HG03196 (cell line): ENCODE measurements at regions not wholly inside any gene's neighbourhood (a gene's known extent, or its start where the extent isn't known, plus 50 kb on each side); places are given as distances from the start of the nearest gene placed in this dataset.

Experiments used
- ATAC-seq: cut with Tn5 transposase; IDR thresholded peaks from one replicate; pipeline ENCODE4 v1.9.1; 2021; ENCODE audit not compliant: unreplicated experiment

DNA sequence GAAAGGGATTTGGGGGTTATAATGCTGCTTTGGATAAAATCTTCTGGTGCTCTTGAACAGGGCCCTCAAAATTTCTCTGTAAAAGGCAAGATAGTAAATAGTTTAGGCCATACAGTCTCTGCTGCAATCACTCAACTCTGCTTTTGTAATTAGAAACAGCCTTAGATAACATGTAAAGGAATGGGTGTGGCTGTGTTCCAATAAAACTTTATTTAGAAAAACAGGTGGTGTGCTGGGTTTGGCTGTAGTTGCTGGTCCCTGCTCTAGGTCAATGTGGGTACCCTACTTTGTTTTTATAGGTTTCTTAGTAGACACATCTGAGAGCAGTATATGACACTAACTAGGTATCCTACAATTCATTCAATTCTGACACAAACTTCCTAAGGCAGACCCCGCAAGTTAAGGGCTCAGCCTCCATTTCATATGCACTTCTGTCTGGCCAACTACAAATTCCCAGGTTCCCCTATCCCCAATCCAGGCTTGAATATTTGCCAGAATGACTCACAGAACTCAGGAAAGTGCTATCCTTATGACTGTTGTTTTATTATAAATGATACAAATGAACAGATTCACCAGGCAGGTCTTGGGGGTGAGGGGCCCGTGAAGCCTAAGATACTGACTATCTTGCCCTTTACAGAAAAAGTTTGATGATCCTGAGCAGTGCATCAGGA lies 349.9 kb downstream of the RPS24 start:
- ATAC-seq, result no peak

- no peak for ATAC-seq
These were observed 350.4 kb downstream of the RPS24 start for GRCh38 chr10:78384049-78384431.

DNA sequence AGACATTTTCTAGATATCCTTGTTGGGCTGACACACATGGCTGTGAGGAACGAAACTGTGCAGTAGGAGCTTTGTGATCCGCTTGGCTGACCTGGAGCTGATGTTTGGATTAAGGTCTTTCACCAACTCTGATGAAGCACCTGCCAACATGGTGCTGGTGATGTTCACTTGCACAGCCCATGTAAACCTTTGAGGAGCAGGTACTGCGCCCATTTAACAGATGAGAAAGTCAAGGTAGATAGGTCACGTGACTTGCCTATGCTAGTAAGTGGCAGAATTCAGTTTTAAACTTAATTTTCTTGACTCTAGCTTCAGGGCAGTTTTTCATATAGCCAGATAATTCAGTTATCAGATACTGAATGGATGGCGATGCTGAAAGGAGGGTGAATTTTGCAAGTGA lies 351.9 kb downstream of the RPS24 start:
- ATAC-seq, result no peak

DNA sequence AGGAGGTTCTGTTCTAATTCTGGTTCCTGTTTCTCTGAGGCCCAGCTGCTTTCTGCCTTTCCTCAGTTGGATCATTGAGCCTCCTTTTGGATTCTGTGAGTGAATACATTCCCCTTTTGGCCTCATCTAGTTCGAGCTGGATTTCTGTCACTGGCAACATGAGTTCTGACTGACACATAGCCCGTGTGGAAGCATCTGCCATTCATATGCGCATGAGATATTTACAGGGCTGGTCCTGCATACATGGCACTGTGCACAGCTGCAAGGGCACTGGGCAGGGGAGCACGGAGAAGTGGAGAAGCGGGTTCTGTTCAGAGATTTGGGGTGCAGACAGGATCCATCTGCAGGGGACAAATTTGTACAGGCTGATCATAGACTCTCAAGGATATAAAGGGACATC lies 352.8 kb downstream of the RPS24 start:
- ATAC-seq, result no peak

DNA sequence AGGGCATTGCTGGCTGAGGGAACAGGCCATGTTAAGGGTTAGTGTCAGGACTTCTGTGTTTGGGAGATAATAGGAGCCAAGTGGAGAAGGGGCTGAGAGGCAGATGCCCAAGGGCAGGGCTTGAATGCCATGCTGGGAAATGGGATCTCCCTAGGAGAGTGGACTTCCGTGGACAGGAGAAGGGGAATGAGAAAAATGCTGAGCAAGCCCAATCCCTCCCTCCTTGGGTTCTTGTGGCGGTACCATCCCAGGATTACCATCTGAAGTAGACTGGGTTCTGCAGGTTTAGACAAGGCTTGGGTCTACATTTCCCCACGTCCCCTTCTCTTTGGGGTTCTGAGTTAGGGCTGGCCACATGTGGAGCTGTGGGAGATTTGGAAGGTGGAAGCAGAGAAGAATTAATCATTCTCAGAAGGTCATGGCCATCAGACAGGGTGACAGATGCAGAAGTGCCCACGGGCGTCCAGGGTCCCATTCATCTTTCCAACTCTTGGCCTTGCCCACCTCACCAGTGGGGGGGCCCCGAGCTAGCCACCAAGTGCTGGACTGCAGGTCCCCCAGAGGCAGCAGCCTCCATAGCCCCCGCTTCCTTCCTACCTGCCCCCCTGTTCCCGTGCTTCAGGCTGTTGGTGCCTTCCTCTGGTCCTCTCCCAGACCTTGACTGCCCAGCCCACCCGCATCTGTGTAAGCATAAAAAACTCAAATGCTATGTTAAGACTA lies 354.8 kb downstream of the RPS24 start:
- ATAC-seq, result no peak

DNA sequence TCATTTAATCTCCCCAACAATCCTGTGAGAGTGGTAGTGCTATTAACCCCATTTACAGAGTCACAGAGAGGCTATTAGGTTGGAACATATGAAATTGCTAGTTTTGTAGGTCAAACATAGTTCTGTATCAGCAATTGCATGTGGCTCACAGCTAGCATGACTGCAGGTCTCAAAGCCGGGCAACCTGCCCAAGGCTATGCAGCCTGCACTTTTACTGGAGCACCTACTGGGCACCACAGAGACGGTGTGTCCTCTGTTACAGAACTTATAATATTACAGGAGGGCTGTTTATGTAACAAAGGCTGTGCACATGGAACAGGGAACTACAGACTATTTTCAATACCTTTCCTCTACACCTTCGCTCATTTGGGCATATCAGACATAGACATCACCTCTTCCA lies 355.8 kb downstream of the RPS24 start:
- no peak for ATAC-seq

GRCh38 chr10:78390051-78390450 lies 356.4 kb downstream of the RPS24 start:
- ATAC-seq, result no peak

DNA sequence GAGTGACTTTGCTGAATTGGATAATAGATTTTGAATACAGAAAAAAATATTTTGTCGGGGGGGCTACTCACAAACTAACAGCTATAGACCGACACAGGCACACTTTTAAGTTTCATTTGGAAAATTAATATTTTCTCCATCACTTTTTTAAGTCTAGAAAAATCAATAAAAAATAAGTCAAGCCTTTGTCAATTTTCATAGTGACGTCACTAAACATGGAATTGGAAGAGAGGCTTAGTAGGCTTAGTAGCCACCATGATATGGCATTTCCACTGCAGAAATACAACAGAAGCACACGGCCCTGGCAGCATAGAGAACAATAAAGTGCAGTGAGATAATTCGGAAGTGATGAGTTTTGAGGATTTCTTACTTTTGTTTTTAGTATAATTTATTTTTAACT lies 357.2 kb downstream of the RPS24 start:
- ATAC-seq, result no peak

DNA sequence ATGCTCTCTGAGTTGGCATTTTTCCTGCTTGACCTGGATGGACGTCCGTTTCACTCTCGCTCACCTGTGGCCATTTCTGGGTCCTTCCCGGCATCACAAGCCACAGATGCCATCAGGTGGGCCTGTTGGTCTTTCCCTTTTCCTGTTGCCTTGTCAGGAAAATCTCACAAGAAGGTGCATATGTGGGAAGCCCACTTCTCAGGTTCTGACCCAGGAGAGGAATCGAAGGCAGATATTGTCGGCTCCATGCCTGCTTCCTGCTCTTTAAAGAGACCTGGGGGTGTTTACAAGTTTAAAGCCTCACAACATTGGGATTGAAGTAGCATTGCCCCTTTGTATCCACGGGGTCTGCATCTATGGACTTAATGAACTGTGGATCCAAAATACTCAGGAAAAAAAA lies 357.9 kb downstream of the RPS24 start:
- no peak for ATAC-seq

- no peak for ATAC-seq
These were observed 358.5 kb downstream of the RPS24 start for GRCh38 chr10:78392197-78392596.

DNA sequence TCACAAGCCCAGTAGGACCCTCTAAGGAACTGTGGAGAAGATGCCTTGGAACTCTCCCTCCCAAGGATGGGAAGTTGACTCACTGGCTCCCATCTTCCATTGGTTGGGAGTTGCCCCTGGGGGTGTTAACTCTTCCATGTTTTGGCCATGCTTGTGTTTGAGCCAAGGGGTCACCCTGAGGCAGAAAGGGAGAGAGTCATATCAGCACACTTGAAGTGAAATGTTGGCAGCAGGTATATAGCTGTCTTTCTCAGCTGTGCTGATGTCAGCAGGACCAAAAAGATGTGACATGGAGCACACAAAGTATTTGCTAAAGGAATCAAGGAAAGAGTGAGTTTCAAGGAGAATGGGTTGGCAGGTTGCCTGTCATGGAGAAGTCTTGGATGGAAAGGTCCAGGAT lies 359.4 kb downstream of the RPS24 start:
- ATAC-seq, result no peak

DNA sequence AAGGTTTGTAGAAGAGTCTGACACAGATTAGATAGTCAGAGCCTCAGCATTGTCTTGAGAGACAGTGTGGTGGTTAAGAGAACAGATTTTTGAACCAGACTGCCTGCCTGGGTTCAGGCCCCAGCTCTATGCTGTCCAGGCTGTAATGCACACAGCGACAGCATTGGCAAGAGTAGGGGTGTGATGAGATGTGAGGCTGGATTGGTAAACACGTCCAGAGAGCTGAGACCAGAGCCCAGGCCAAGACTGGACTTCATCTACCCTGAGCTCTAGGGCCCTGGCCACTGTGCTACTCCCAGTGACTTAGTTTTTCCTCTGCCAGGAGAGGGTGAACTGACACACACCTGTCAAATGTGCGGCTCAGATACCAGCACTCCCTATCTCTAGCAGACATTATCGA lies 360.4 kb downstream of the RPS24 start:
- ATAC-seq, result no peak

GRCh38 chr10:78395162-78395561 lies 361.5 kb downstream of the RPS24 start:
- ATAC-seq, result no peak

GRCh38 chr10:78396754-78397153 lies 363.1 kb downstream of the RPS24 start:
- no peak for ATAC-seq

DNA sequence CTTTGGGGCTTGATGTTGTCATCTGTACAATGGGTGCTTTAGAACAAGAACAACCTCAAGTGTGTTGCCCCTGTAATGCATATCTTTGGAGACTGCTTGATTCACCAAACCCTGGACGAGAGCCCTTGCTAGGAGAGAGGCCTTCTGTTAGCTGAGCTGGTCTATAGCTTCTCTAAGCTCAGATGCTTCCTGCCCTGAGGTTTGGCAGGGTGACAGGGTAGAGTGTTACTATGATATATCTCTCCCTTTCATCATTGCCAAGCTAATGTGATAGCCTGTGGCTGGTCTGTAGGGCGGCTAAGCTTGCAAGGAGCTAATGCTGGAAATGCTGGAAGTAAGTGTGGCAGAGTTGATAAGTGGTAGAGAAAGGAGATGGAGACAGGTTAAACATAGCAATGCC lies 364.1 kb downstream of the RPS24 start:
- ATAC-seq, result no peak

GRCh38 chr10:78398382-78398781 lies 364.7 kb downstream of the RPS24 start:
- no peak for ATAC-seq

DNA sequence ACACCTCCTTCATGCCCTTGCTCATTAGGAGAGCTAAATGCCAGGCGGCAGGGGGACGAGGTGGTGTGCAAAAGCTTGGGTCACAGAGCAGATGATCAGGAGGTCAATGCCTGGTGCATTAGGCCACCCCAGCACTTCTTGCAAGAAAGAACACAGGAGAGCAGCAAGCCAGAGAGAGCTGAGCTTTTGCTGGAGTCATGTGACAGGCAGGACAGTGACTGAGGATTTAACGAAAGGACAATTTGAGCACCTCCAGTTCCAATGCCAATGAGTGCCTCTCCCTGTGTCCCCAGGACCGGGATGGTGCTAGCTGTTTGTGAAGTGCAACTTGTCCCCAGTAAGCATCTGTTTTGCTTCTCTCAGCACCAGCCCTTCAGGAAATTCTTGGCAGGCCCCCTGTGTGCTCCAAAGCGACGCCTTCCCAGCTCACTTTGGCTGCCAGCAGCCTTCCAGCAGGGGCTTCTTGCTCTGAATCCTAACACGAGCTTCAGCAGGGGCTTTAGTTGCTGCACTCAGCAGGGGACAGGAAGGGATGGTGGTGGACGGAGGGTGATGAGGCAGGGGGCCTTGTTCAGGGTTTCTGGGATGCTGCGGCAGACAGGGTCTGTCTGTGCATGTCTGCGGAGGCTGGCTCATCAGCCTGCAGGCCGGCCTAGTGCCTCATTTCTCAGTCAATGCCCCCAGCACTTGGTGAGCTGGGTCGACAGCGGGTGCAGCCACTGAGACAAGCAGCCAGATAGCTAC lies 368.1 kb downstream of the RPS24 start:
- ATAC-seq, result no peak

DNA sequence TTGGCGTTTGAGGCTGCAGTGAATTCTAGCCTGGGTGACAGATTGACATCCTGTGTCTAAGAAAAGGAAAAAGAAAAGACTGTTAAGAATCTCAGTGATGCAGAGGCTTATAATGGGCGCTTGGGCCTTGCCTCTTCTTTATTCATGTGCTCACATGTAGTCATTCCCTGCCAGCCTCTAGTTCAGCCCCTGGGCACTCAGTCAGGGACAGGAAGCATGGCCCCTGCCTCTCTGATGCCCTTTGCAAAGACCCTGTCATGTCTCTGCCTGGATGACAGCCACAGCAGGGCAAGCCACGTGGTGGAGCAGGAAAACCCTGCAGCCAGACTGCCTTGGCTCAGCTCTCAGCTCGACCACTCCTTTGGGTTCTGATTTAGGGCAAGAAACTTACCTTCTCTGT lies 368.9 kb downstream of the RPS24 start:
- ATAC-seq, result no peak

DNA sequence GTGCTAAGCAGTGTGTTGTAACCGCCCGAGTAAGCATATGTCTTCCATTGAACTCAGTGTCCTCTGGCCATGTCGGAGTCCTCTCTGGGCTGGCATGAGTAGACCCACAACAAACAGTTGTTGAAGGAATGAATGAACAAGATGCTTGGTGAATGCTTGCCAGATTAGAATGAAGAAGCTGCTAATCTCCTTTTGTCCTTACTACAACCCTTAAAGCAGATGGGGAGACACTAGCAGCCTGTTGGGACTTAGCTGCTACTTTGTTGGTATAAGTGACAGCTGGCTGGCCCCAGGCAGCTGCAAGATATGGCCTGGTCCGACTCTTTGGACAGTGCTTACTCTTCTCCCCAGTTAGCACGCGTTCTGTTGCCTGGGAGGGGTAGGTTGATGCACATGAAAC lies 370.1 kb downstream of the RPS24 start:
- ATAC-seq, result no peak

GRCh38 chr10:78404296-78404695 lies 370.6 kb downstream of the RPS24 start:
- ATAC-seq, result no peak

DNA sequence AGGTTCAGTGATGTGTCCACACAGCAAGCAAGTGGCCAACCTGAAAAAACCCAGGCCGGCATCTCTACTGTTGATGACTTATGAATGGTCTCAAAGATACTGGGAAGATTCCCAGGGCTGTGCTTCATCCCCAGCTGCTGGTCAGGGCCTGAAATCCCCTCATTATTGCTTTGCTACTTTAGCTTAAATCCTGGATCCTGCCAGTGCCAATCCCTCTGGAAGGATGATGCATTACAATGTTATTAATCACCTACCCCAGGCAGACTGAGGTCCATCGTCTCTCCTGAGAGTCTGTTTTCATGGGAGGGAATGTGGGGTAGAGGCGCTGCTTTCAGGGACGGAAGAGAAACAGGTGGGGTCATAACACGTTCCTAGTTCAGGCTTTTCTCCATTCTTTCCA lies 371.6 kb downstream of the RPS24 start:
- no peak for ATAC-seq

GRCh38 chr10:78405736-78406135 lies 372.1 kb downstream of the RPS24 start:
- no peak for ATAC-seq
